Naive B cell (primary cell): ENCODE measurements at regions not wholly inside any gene's neighbourhood (a gene's known extent, or its start where the extent isn't known, plus 50 kb on each side); places are given as distances from the start of the nearest gene placed in this dataset.

Experiments
- ATAC-seq, 2 donors: fragments of 150-1000 bp; cut with Tn5 transposase; 2 replicates each; pipeline ENCODE4 v1.10.0; 2021; ENCODE audit warnings: low read depth in 2 of 2, mild to moderate bottlenecking in 2 of 2, moderate library complexity in 2 of 2
- DNase-seq: peaks from one replicate; pipeline ENCODE4 v3.0.0; 2022
- H3K27ac Mint-ChIP-seq, 6 donors: one replicate each; pipeline ENCODE4 v1.8.0; 2020 to 2022; ENCODE audit warnings: mild to moderate bottlenecking in 6 of 6, mixed read lengths in 6 of 6, moderate library complexity in 5 of 6, inconsistent platforms in 2 of 6
- H3K27me3 Mint-ChIP-seq, 3 donors: one replicate each; pipeline ENCODE4 v1.8.0; 2021 to 2022; ENCODE audit warnings: mixed read lengths in 3 of 3, mild to moderate bottlenecking in 1 of 3
- H3K36me3 Mint-ChIP-seq, 2 donors: one replicate each; pipeline ENCODE4 v1.8.0; 2020 to 2022; ENCODE audit warnings: mixed read lengths in 2 of 2, inconsistent platforms in 1 of 2, mild to moderate bottlenecking in 1 of 2
- H3K4me1 Mint-ChIP-seq, 3 donors: one replicate each; pipeline ENCODE4 v1.8.0; 2020 to 2022; ENCODE audit warnings: mixed read lengths in 3 of 3, inconsistent platforms in 1 of 3, mild to moderate bottlenecking in 1 of 3, moderate library complexity in 1 of 3
- H3K4me3 Mint-ChIP-seq, 8 donors: one replicate each; pipeline ENCODE4 v1.8.0; 2020 to 2022; ENCODE audit warnings: mild to moderate bottlenecking in 8 of 8, mixed read lengths in 8 of 8, moderate library complexity in 8 of 8, inconsistent platforms in 2 of 8
- H3K9me3 Mint-ChIP-seq, 7 donors: one replicate each; pipeline ENCODE4 v1.8.0; 2020 to 2022; ENCODE audit warnings: mixed read lengths in 7 of 7, mild to moderate bottlenecking in 5 of 7, inconsistent platforms in 2 of 7, moderate library complexity in 1 of 7

- H3K36me3 Mint-ChIP-seq, result no peaks in the 10 kb centered on the region
- DNase-seq, result no peak
- H3K9me3 Mint-ChIP-seq, result peaks cover 0 to 8% (median 0%) of the 10 kb centered on the region in 7 donors
- H3K27ac Mint-ChIP-seq, result no peak overlapping the region
- no peaks in the 10 kb centered on the region for H3K27me3 Mint-ChIP-seq
- no peaks in the 10 kb centered on the region for H3K4me1 Mint-ChIP-seq
- no peak for ATAC-seq
- no peak overlapping the region for H3K4me3 Mint-ChIP-seq
Measured at GRCh38 chr2:49294225-49294624, 139.9 kb upstream of the FSHR start.

GRCh38 chr2:49291619-49292018 is 137.3 kb upstream of the FSHR start:
- H3K27ac Mint-ChIP-seq, result peak overlapping the region in 1 of 6 donors; percentile 46

GRCh38 chr2:49289711-49290110 is 135.4 kb upstream of the FSHR start:
- Mint-ChIP-seq H3K9me3 (peaks cover 0 to 9% (median 1%) of the 10 kb centered on the region in 7 donors), H3K27me3 (no peaks in the 10 kb centered on the region), H3K36me3 (no peaks in the 10 kb centered on the region), H3K4me1 (no peaks in the 10 kb centered on the region), H3K27ac (no peak overlapping the region), H3K4me3 (no peak overlapping the region)
- DNase-seq (no peak), ATAC-seq (no peak)

More at GRCh38 chr2:49291619-49292018, 137.3 kb upstream of the FSHR start:
- H3K4me1 Mint-ChIP-seq, result no peaks in the 10 kb centered on the region
- H3K4me3 Mint-ChIP-seq, result no peak overlapping the region
- peaks cover 0 to 8% (median 1%) of the 10 kb centered on the region in 7 donors for H3K9me3 Mint-ChIP-seq
- no peaks in the 10 kb centered on the region for H3K27me3 Mint-ChIP-seq
- ATAC-seq, result no peak
- H3K36me3 Mint-ChIP-seq, result no peaks in the 10 kb centered on the region
- DNase-seq, result no peak

GRCh38 chr2:49288902-49289700 is 134.8 kb upstream of the FSHR start:
- H3K4me3 Mint-ChIP-seq, result no peak overlapping the region
- peaks cover 0 to 9% (median 1%) of the 10 kb centered on the region in 7 donors for H3K9me3 Mint-ChIP-seq
- ATAC-seq (no peak), DNase-seq (no peak)
- no peaks in the 10 kb centered on the region for H3K4me1 Mint-ChIP-seq
- H3K27me3 Mint-ChIP-seq, result no peaks in the 10 kb centered on the region
- H3K27ac Mint-ChIP-seq, result no peak overlapping the region
- no peaks in the 10 kb centered on the region for H3K36me3 Mint-ChIP-seq

- Mint-ChIP-seq H3K27me3 (no peaks in the 10 kb centered on the region), H3K4me1 (no peaks in the 10 kb centered on the region), H3K4me3 (no peak overlapping the region), H3K36me3 (no peaks in the 10 kb centered on the region), H3K9me3 (peaks cover 0 to 9% (median 1%) of the 10 kb centered on the region in 7 donors), H3K27ac (no peak overlapping the region)
- ATAC-seq, result no peak
- no peak for DNase-seq
Measured at GRCh38 chr2:49288113-49288705, 133.9 kb upstream of the FSHR start.

- H3K27me3 Mint-ChIP-seq, result no peaks in the 10 kb centered on the region
- H3K4me3 Mint-ChIP-seq, result no peak overlapping the region
- no peaks in the 10 kb centered on the region for H3K4me1 Mint-ChIP-seq
- H3K36me3 Mint-ChIP-seq, result no peaks in the 10 kb centered on the region
- DNase-seq, result no peak
- no peak for ATAC-seq
- H3K9me3 Mint-ChIP-seq, result peaks cover 0 to 7% (median 4%) of the 10 kb centered on the region in 7 donors
- no peak overlapping the region for H3K27ac Mint-ChIP-seq
Measured at GRCh38 chr2:49286726-49287125, 132.4 kb upstream of the FSHR start.

GRCh38 chr2:49286045-49286444 is 131.7 kb upstream of the FSHR start:
- ATAC-seq (no peak), DNase-seq (no peak)
- H3K27me3 Mint-ChIP-seq, result no peaks in the 10 kb centered on the region
- H3K4me3 Mint-ChIP-seq, result no peak overlapping the region
- no peaks in the 10 kb centered on the region for H3K4me1 Mint-ChIP-seq
- peaks cover 0 to 7% (median 4%) of the 10 kb centered on the region in 7 donors for H3K9me3 Mint-ChIP-seq
- no peaks in the 10 kb centered on the region for H3K36me3 Mint-ChIP-seq
- no peak overlapping the region for H3K27ac Mint-ChIP-seq

GRCh38 chr2:49278561-49278960 is 124.2 kb upstream of the FSHR start:
- DNase-seq (no peak), ATAC-seq (no peak)
- Mint-ChIP-seq H3K27ac (peak overlapping the region in 1 of 6 donors; percentile 16), H3K27me3 (no peaks in the 10 kb centered on the region), H3K9me3 (peaks cover 0 to 15% (median 4%) of the 10 kb centered on the region in 7 donors), H3K4me3 (no peak overlapping the region), H3K36me3 (no peaks in the 10 kb centered on the region), H3K4me1 (no peaks in the 10 kb centered on the region)

- peak overlapping the region in 1 of 6 donors; percentile 16 for H3K27ac Mint-ChIP-seq
- ATAC-seq (no peak), DNase-seq (no peak)
- no peaks in the 10 kb centered on the region for H3K27me3 Mint-ChIP-seq
- peaks cover 0 to 15% (median 4%) of the 10 kb centered on the region in 7 donors for H3K9me3 Mint-ChIP-seq
- no peaks in the 10 kb centered on the region for H3K4me1 Mint-ChIP-seq
- no peaks in the 10 kb centered on the region for H3K36me3 Mint-ChIP-seq
- H3K4me3 Mint-ChIP-seq, result no peak overlapping the region
Measured at GRCh38 chr2:49278141-49278540, 123.8 kb upstream of the FSHR start.

GRCh38 chr2:49271060-49271606 is 116.8 kb upstream of the FSHR start:
- Mint-ChIP-seq H3K27ac (no peak overlapping the region), H3K4me1 (no peaks in the 10 kb centered on the region), H3K4me3 (no peak overlapping the region), H3K36me3 (no peaks in the 10 kb centered on the region), H3K27me3 (peaks cover 0 to 5% (median 0%) of the 10 kb centered on the region in 3 donors), H3K9me3 (peaks cover 0 to 4% (median 1%) of the 10 kb centered on the region in 7 donors)
- no peak for DNase-seq
- ATAC-seq, result no peak

GRCh38 chr2:49270091-49270490 is 115.8 kb upstream of the FSHR start:
- peaks cover 0 to 4% (median 1%) of the 10 kb centered on the region in 7 donors for H3K9me3 Mint-ChIP-seq
- peak overlapping the region in 1 of 6 donors; percentile 24 for H3K27ac Mint-ChIP-seq

GRCh38 chr2:49265471-49265870 is 111.2 kb upstream of the FSHR start:
- no peak for DNase-seq
- no peak overlapping the region for H3K27ac Mint-ChIP-seq

More at GRCh38 chr2:49270091-49270490, 115.8 kb upstream of the FSHR start:
- Mint-ChIP-seq H3K36me3 (no peaks in the 10 kb centered on the region), H3K4me3 (no peak overlapping the region), H3K4me1 (no peaks in the 10 kb centered on the region), H3K27me3 (peaks cover 0 to 5% (median 0%) of the 10 kb centered on the region in 3 donors)
- ATAC-seq, result no peak
- no peak for DNase-seq

GRCh38 chr2:49262801-49263560 is 108.7 kb upstream of the FSHR start:
- Mint-ChIP-seq H3K9me3 (peaks cover 0 to 9% (median 2%) of the 10 kb centered on the region in 7 donors), H3K4me1 (no peaks in the 10 kb centered on the region), H3K27me3 (peaks cover 0 to 6% (median 0%) of the 10 kb centered on the region in 3 donors), H3K36me3 (no peaks in the 10 kb centered on the region), H3K4me3 (no peak overlapping the region), H3K27ac (no peak overlapping the region)
- DNase-seq (no peak), ATAC-seq (no peak)

More at GRCh38 chr2:49265471-49265870, 111.2 kb upstream of the FSHR start:
- Mint-ChIP-seq H3K9me3 (peaks cover 0 to 8% (median 0%) of the 10 kb centered on the region in 7 donors), H3K4me1 (no peaks in the 10 kb centered on the region), H3K27me3 (no peaks in the 10 kb centered on the region), H3K4me3 (no peak overlapping the region), H3K36me3 (no peaks in the 10 kb centered on the region)
- ATAC-seq, result no peak
